SK-MEL-5 (cell line): ENCODE measurements at regions not wholly inside any gene's neighbourhood (a gene's known extent, or its start where the extent isn't known, plus 50 kb on each side); places are given as distances from the start of the nearest gene placed in this dataset.
"Not testable (repeated sequence)": the region's sequence is repeated elsewhere in the genome, so short reads cannot be mapped to it uniquely, and the experiment has no call there.

ENCODE experiments used
- DNase-seq: peaks from one replicate; pipeline ENCODE4 v3.0.0-alpha.2; 2016; ENCODE audit warnings: low read depth, low spot score
- in situ Hi-C: cut with HindIII; loops from 2 replicates; pipeline ENCODE4 v1.10.0; 2016; ENCODE audit warnings: low sequenced_read_pairs, high pct_unique_total_duplicates, low pct_unique_long_range_greater_than_20kb

- in situ Hi-C loops = no loop called here
- no peak for DNase-seq
Observed at GRCh38 chrX:63058204-63058603, 292.9 kb downstream of the SPIN4 start.

GRCh38 chrX:63050225-63050624 lies 300.9 kb downstream of the SPIN4 start:
- DNase-seq = peak; percentile 37

GRCh38 chrX:63032811-63033210 lies 318.3 kb downstream of the SPIN4 start:
- no peak for DNase-seq
- in situ Hi-C loops = no loop called here

More at GRCh38 chrX:63050225-63050624, 300.9 kb downstream of the SPIN4 start:
- in situ Hi-C loops = no loop called here

- DNase-seq = no peak
- in situ Hi-C loops = no loop called here
Observed at GRCh38 chrX:63013549-63013948, 337.6 kb downstream of the SPIN4 start.

- DNase-seq = peak; percentile 52
- in situ Hi-C loops = no loop called here
Observed at GRCh38 chrX:63012574-63012973, 338.6 kb downstream of the SPIN4 start.

- in situ Hi-C loops, DNase-seq: not testable (repeated sequence)
Observed at GRCh38 chrX:63000196-63000595, 350.9 kb downstream of the SPIN4 start.
